ENCODE measurements at regions not wholly inside any gene's neighbourhood (a gene's known extent, or its start where the extent isn't known, plus 50 kb on each side); places are given as distances from the start of the nearest gene placed in this dataset.

- TF ChIP-seq, protein P1, sequence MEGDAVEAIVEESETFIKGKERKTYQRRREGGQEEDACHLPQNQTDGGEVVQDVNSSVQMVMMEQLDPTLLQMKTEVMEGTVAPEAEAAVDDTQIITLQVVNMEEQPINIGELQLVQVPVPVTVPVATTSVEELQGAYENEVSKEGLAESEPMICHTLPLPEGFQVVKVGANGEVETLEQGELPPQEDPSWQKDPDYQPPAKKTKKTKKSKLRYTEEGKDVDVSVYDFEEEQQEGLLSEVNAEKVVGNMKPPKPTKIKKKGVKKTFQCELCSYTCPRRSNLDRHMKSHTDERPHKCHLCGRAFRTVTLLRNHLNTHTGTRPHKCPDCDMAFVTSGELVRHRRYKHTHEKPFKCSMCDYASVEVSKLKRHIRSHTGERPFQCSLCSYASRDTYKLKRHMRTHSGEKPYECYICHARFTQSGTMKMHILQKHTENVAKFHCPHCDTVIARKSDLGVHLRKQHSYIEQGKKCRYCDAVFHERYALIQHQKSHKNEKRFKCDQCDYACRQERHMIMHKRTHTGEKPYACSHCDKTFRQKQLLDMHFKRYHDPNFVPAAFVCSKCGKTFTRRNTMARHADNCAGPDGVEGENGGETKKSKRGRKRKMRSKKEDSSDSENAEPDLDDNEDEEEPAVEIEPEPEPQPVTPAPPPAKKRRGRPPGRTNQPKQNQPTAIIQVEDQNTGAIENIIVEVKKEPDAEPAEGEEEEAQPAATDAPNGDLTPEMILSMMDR (conservative IDR thresholded peaks at IDR 0.05; ENCODE audit: low read depth, low read length): no peak
- no peak for TF ChIP-seq CEBPB (IDR thresholded peaks at IDR 0.05; ENCODE audit: low read depth, low read length)
- TF ChIP-seq POLR2A (IDR thresholded peaks at IDR 0.05; ENCODE audit: low read depth, low read length): no peak
- no peak for TF ChIP-seq CHD1 (IDR thresholded peaks at IDR 0.05; ENCODE audit: low read depth, low read length)
- no peak for TF ChIP-seq MAFK (IDR thresholded peaks at IDR 0.05; ENCODE audit: low read depth, low read length)
- TF ChIP-seq SMC3 (IDR thresholded peaks at IDR 0.05; ENCODE audit: low read depth, low read length): no peak
- TF ChIP-seq RFX5 (IDR thresholded peaks at IDR 0.05; ENCODE audit: low read depth, low read length): no peak
- TF ChIP-seq RAD21 (IDR thresholded peaks at IDR 0.05; ENCODE audit: low read length): no peak
- TF ChIP-seq BHLHE40 (IDR thresholded peaks at IDR 0.05; ENCODE audit: low read depth, low read length): no peak
- TF ChIP-seq RCOR1 (IDR thresholded peaks at IDR 0.05; ENCODE audit: insufficient replicate concordance, low read length): no peak
- TF ChIP-seq MXI1 (IDR thresholded peaks at IDR 0.05; ENCODE audit: borderline replicate concordance, low read depth, low read length): no peak
- no peak for TF ChIP-seq MAZ (IDR thresholded peaks at IDR 0.05; ENCODE audit: borderline replicate concordance, low read depth, low read length)
- TF ChIP-seq, protein P2, sequence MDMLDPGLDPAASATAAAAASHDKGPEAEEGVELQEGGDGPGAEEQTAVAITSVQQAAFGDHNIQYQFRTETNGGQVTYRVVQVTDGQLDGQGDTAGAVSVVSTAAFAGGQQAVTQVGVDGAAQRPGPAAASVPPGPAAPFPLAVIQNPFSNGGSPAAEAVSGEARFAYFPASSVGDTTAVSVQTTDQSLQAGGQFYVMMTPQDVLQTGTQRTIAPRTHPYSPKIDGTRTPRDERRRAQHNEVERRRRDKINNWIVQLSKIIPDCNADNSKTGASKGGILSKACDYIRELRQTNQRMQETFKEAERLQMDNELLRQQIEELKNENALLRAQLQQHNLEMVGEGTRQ (IDR thresholded peaks at IDR 0.05; ENCODE audit: low read depth, low read length): no peak
Measured at GRCh38 chr2:19205983-19206533, 152.4 kb downstream of the OSR1 start.

All from IMR-90 (cell line).